ENCODE measurements at regions not wholly inside any gene's neighbourhood (a gene's known extent, or its start where the extent isn't known, plus 50 kb on each side); places are given as distances from the start of the nearest gene placed in this dataset.

DNA sequence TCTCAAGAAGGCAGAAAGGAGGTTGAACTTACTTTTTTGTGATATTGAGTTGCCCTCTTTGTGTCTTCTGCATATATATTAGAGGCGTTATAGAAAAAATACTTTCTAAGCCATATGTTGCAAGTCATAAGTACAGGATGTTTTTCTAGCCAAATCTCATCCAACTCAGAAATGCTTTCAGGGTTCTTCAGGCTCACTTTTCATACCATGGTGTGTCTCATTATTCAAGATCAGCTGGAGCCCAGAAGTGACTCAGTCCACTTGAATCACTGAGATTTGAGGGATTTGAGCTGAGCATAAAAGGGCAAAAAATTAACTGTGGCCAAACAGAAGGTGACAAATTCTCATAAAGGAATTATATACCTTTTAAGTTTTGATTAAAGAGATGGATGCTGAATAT, 157.3 kb downstream of the WNT5A start:
- Histone ChIP-seq H3K27me3 (ENCODE audit: control insufficient read depth, insufficient read depth, low read length) (no peaks in the 10 kb centered on the region), H3K27ac (ENCODE audit: low read length) (no peak overlapping the region), H3K9me3 (ENCODE audit: control insufficient read depth, low read depth, low read length) (no peaks in the 10 kb centered on the region), H3K4me1 (ENCODE audit: control insufficient read depth, insufficient read depth, low read length) (no peaks in the 10 kb centered on the region), H3K4me3 (ENCODE audit: low read length) (no peak overlapping the region), H3K36me3 (ENCODE audit: control insufficient read depth, insufficient read depth, low read length) (no peaks in the 10 kb centered on the region)
- DNase-seq = no peak
- 60% methylated on average over 1 of the region's 1 CpG for WGBS (ENCODE audit: insufficient coverage, low lambda C conversion rate)

DNA sequence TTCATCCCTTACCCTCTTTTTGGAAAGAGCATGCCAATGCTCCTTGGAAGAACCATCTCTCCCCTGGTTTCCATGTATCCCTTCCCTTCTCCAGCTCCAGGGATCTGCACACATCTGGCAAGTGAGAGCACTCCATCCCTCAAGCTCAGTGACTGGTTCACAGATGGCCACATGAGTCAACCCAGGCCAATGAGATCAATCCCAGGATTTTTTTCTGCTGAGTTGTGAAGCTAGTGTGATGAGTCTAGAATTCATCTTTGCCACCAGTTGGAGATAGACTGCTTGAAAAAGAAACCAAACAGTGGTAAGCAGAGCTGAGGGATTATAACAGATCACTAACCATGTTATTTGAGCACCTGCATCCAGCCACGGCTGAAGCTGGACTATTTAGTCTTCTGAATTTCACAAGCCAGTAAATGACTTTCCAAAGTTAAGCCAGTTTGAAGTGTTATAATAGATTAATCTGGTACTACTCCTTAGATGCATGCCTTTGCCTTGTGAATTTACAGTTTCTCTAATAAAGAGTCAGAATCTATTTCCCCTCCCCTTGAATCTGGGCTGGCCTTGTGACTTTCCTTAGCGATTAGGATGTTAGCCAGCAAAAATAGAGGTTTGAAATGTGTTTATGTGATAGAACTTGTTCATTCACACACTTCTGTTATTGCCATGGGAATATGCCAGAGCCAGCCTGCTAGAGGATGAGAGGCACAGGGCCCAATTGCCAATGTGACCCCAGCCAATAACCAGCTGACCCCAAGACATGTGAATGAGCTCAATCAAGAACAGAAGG, 159.8 kb downstream of the WNT5A start:
- H3K4me1 ChIP-seq (ENCODE audit: control insufficient read depth, insufficient read depth, low read length) = no peaks in the 10 kb centered on the region
- no peak overlapping the region for H3K4me3 ChIP-seq (ENCODE audit: low read length)
- DNase-seq = no peak
- no CpG with 5 or more reads among the region's 2 CpGs for WGBS (ENCODE audit: insufficient coverage, low lambda C conversion rate)
- H3K36me3 ChIP-seq (ENCODE audit: control insufficient read depth, insufficient read depth, low read length) = no peaks in the 10 kb centered on the region
- H3K27me3 ChIP-seq (ENCODE audit: control insufficient read depth, insufficient read depth, low read length) = no peaks in the 10 kb centered on the region
- H3K27ac ChIP-seq (ENCODE audit: low read length) = no peak overlapping the region
- H3K9me3 ChIP-seq (ENCODE audit: control insufficient read depth, low read depth, low read length) = no peaks in the 10 kb centered on the region

DNA sequence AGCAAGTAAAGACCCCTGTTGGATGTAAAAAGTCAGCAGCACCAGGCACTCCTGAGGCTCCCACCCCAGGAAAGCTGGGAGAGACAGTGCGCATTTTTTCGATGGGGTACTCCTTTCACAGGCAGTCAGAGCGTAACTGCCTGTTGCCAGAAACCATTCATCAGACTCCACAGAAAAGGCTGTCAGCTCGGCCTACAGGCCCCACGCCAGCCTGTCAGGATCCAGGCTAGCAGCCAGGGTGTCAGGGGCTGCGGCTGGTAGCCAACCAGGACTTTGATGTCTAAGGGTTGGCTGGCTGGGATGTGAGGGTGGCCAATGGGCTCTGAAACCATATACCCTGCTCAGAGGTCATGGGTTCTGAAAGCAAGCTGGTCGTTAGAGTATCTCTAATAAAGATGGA, 164.5 kb downstream of the WNT5A start:
- no peaks in the 10 kb centered on the region for H3K27me3 ChIP-seq (ENCODE audit: control insufficient read depth, insufficient read depth, low read length)
- no peaks in the 10 kb centered on the region for H3K4me1 ChIP-seq (ENCODE audit: control insufficient read depth, insufficient read depth, low read length)
- no peaks in the 10 kb centered on the region for H3K36me3 ChIP-seq (ENCODE audit: control insufficient read depth, insufficient read depth, low read length)
- WGBS (ENCODE audit: insufficient coverage, low lambda C conversion rate) = 50% methylated on average over 1 of the region's 7 CpGs
- H3K27ac ChIP-seq (ENCODE audit: low read length) = no peak overlapping the region
- no peaks in the 10 kb centered on the region for H3K9me3 ChIP-seq (ENCODE audit: control insufficient read depth, low read depth, low read length)
- DNase-seq = no peak
- H3K4me3 ChIP-seq (ENCODE audit: low read length) = no peak overlapping the region

DNA sequence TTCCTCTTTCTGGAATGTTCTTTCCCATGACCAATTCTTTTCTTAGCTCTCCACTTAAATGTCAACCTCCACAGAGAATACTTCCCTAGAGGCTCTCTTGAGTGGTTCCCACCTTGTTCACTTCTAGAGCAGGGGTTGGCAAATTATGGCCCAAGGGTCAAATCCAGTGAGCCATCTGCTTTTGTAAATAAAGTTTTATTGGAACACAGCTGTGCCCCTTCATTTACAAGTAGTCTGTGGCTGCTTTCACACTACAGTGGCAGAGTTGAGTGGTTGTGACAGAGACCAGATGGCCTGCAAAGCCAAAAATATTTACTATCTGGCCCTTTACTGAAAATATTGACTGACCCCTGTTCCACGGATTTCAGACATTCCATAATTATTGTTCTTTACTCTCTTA, 166.2 kb downstream of the WNT5A start:
- DNase-seq = no peak
- Histone ChIP-seq H3K27me3 (ENCODE audit: control insufficient read depth, insufficient read depth, low read length) (no peaks in the 10 kb centered on the region), H3K4me3 (ENCODE audit: low read length) (no peak overlapping the region), H3K27ac (ENCODE audit: low read length) (no peak overlapping the region), H3K4me1 (ENCODE audit: control insufficient read depth, insufficient read depth, low read length) (no peaks in the 10 kb centered on the region), H3K36me3 (ENCODE audit: control insufficient read depth, insufficient read depth, low read length) (no peaks in the 10 kb centered on the region), H3K9me3 (ENCODE audit: control insufficient read depth, low read depth, low read length) (no peaks in the 10 kb centered on the region)
- no CpG with 5 or more reads among the region's 1 CpG for WGBS (ENCODE audit: insufficient coverage, low lambda C conversion rate)

DNA sequence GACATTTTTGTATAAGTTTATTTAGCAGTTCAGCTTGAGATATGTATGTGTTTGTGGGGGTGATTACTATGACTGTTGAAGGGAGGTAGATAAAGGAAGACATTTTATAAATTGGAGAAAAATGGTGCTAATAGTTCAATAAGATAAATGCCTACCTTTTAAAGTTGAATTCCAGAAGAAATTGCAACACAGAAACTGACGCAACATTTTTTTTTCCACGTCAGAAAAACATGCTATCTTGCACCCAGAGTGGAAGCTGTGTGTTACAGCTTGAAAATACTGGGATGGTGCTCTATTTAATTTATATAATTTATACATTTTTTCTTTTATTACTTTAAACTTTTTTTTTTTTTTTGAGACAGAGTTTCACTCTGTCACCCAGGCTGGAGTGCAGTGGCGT, 171.7 kb downstream of the WNT5A start:
- no CpG with 5 or more reads among the region's 3 CpGs for WGBS (ENCODE audit: insufficient coverage, low lambda C conversion rate)

DNA sequence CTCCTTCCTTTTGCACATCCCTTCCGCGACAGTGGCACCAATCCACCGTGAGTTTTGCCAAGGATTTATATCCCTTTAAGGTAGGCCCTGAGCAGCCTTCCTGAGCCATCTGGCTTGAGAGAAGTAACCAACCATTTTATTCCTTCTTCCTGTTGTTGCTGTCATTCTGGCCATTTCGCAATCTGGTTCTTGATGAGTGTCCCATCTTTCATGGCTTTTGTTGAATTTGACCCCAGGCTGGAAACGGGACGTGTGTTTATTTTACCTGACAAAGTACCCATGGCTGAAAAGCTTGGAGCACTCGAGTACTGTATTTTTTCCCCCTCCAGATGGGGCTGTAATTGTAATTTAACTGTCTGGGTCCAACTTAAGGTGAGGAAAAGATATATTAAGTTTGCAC, 173.4 kb downstream of the WNT5A start:
- DNase-seq = no peak
- Histone ChIP-seq H3K27me3 (ENCODE audit: control insufficient read depth, insufficient read depth, low read length) (no peaks in the 10 kb centered on the region), H3K4me3 (ENCODE audit: low read length) (no peak overlapping the region), H3K27ac (ENCODE audit: low read length) (no peak overlapping the region), H3K4me1 (ENCODE audit: control insufficient read depth, insufficient read depth, low read length) (no peaks in the 10 kb centered on the region), H3K9me3 (ENCODE audit: control insufficient read depth, low read depth, low read length) (no peaks in the 10 kb centered on the region), H3K36me3 (ENCODE audit: control insufficient read depth, insufficient read depth, low read length) (no peaks in the 10 kb centered on the region)
- 82% methylated on average over 4 of the region's 7 CpGs for WGBS (ENCODE audit: insufficient coverage, low lambda C conversion rate)

More for the DNA sequence above, 171.7 kb downstream of the WNT5A start:
- Histone ChIP-seq H3K9me3 (ENCODE audit: control insufficient read depth, low read depth, low read length) (no peaks in the 10 kb centered on the region), H3K4me3 (ENCODE audit: low read length) (no peak overlapping the region), H3K27ac (ENCODE audit: low read length) (no peak overlapping the region), H3K27me3 (ENCODE audit: control insufficient read depth, insufficient read depth, low read length) (no peaks in the 10 kb centered on the region), H3K4me1 (ENCODE audit: control insufficient read depth, insufficient read depth, low read length) (no peaks in the 10 kb centered on the region), H3K36me3 (ENCODE audit: control insufficient read depth, insufficient read depth, low read length) (no peaks in the 10 kb centered on the region)
- DNase-seq = no peak

DNA sequence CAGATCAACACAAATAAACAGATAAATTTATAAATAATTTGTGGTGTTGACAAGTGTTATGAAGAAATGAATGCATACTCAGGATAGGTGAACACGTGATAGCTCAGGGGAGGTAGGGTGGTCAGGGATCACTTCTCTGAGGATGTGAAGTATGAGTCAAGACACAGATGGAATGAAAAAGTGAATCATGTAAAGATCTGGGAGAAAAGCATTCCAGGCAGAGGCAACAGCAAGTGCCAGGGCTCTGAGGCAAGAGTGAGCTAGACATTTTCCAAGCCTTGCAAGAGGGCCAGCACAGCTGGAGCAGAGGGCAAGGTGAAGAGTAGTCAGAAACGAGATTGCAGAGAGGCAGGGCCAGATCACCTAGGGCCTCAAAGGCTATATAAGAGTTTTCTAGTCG, 177.8 kb downstream of the WNT5A start:
- WGBS (ENCODE audit: insufficient coverage, low lambda C conversion rate) = 84% methylated on average over 3 of the region's 3 CpGs
- DNase-seq = no peak
- H3K9me3 ChIP-seq (ENCODE audit: control insufficient read depth, low read depth, low read length) = no peaks in the 10 kb centered on the region
- H3K4me3 ChIP-seq (ENCODE audit: low read length) = no peak overlapping the region
- no peaks in the 10 kb centered on the region for H3K4me1 ChIP-seq (ENCODE audit: control insufficient read depth, insufficient read depth, low read length)
- peaks cover 3% of the 10 kb centered on the region for H3K27me3 ChIP-seq (ENCODE audit: control insufficient read depth, insufficient read depth, low read length)
- no peak overlapping the region for H3K27ac ChIP-seq (ENCODE audit: low read length)
- H3K36me3 ChIP-seq (ENCODE audit: control insufficient read depth, insufficient read depth, low read length) = no peaks in the 10 kb centered on the region

DNA sequence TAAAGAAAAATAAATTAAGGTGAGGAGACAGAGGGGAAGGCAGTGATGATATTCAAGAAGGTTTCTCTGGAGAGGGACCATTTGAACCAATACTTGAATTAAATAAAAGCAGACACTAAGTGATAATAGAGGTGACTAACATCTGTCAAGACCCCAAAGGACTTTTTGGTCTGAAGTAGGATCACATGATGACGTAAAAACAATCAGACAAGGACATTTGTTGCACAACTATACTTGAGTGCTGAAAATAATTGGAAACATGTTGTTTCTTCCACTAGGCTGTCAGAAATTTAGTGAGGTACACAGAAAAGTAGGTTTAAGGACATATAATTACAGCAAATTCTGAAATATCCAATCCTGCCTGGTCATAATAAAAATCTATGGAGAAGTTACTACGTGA, 179.5 kb downstream of the WNT5A start:
- Histone ChIP-seq H3K9me3 (ENCODE audit: control insufficient read depth, low read depth, low read length) (no peaks in the 10 kb centered on the region), H3K36me3 (ENCODE audit: control insufficient read depth, insufficient read depth, low read length) (no peaks in the 10 kb centered on the region), H3K27ac (ENCODE audit: low read length) (no peak overlapping the region), H3K4me1 (ENCODE audit: control insufficient read depth, insufficient read depth, low read length) (no peaks in the 10 kb centered on the region), H3K27me3 (ENCODE audit: control insufficient read depth, insufficient read depth, low read length) (peaks cover 3% of the 10 kb centered on the region), H3K4me3 (ENCODE audit: low read length) (no peak overlapping the region)
- WGBS (ENCODE audit: insufficient coverage, low lambda C conversion rate) = 86% methylated on average over 1 of the region's 2 CpGs
- DNase-seq = no peak

DNA sequence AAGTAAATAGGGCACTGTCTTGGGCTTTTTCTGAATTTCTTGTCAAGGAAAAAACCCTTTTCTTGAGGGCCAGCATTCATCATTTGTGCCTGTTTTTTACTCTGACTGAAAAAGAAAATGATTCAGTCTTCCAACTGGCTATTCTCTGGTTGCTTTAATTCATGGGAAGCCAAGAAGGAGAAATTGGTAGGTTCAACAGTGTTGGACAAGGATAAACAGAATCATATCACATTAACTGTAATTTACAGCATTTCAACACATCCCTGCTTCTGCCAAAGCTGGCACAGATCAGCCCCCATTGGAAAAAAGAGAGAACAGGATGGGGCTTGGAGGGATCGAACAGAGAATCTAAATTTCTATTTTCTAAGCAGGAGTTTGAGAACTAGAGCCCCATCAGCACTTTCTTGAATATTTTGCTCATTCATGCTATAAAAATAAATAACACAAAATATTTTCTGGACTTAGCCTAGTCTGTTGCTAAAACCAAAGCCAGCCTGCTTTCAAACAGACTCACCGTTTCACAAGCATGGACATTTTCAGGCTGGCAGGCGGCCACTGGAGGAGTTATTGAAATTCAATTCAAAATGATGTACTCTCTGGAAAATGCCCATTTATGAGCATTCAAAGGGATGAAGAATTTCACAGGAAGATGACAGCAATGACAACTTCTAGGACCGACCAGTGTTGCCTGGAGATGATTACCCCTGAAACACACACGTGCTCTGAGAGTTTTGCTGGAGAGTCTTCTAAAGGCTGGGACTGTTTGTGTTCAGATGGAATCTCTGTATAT, 181.2 kb downstream of the WNT5A start:
- 65% methylated on average over 2 of the region's 5 CpGs for WGBS (ENCODE audit: insufficient coverage, low lambda C conversion rate)
- no peaks in the 10 kb centered on the region for H3K4me1 ChIP-seq (ENCODE audit: control insufficient read depth, insufficient read depth, low read length)
- no peak for DNase-seq
- H3K36me3 ChIP-seq (ENCODE audit: control insufficient read depth, insufficient read depth, low read length) = no peaks in the 10 kb centered on the region
- H3K27me3 ChIP-seq (ENCODE audit: control insufficient read depth, insufficient read depth, low read length) = peaks cover 3% of the 10 kb centered on the region
- no peaks in the 10 kb centered on the region for H3K9me3 ChIP-seq (ENCODE audit: control insufficient read depth, low read depth, low read length)
- no peak overlapping the region for H3K27ac ChIP-seq (ENCODE audit: low read length)
- H3K4me3 ChIP-seq (ENCODE audit: low read length) = no peak overlapping the region

DNA sequence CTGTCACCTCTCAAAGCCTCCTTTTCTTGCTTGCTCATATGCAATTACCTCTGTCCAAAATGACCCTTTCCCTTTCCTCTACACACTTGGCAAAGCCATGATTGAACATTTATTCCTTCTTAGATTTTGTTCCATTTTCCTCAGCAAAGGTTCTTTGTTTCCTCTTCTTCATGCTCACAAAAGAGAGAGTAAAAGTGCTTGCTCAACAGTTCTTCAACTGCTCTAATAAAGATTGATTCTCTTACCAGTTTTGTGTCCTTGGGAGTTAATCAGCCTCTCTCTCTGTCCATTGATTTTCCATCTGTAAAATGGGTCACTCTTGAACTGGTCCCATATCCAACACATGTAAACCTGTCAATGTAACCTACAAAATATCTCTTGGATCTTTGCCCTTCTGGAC, 186.4 kb downstream of the WNT5A start:
- Histone ChIP-seq H3K4me1 (ENCODE audit: control insufficient read depth, insufficient read depth, low read length) (no peaks in the 10 kb centered on the region), H3K36me3 (ENCODE audit: control insufficient read depth, insufficient read depth, low read length) (no peaks in the 10 kb centered on the region), H3K27me3 (ENCODE audit: control insufficient read depth, insufficient read depth, low read length) (peaks cover 2% of the 10 kb centered on the region), H3K4me3 (ENCODE audit: low read length) (no peak overlapping the region), H3K27ac (ENCODE audit: low read length) (no peak overlapping the region), H3K9me3 (ENCODE audit: control insufficient read depth, low read depth, low read length) (no peaks in the 10 kb centered on the region)
- DNase-seq = no peak

DNA sequence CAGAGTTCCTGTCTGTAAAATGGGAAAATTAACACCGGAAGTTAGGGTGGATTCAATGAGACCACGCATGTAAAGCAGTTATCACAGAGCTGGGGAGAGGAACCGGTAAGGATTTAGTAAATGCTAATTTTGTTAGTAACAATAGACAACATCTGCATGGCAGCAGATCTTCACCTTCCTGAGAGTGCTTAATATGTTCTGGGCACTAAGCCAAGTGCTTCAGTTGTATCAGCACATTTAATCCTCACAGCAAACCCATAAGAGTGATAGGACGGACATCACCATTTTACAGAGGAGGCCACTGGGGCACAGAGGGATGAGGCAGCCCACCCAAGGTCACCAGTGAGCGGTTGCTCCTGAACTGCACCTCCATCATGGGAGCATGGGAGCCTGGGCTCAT, 189.4 kb downstream of the WNT5A start:
- H3K4me3 ChIP-seq (ENCODE audit: low read length) = no peak overlapping the region
- no peaks in the 10 kb centered on the region for H3K9me3 ChIP-seq (ENCODE audit: control insufficient read depth, low read depth, low read length)
- DNase-seq = no peak
- H3K27ac ChIP-seq (ENCODE audit: low read length) = no peak overlapping the region
- no CpG with 5 or more reads among the region's 5 CpGs for WGBS (ENCODE audit: insufficient coverage, low lambda C conversion rate)
- H3K4me1 ChIP-seq (ENCODE audit: control insufficient read depth, insufficient read depth, low read length) = no peaks in the 10 kb centered on the region
- H3K27me3 ChIP-seq (ENCODE audit: control insufficient read depth, insufficient read depth, low read length) = no peaks in the 10 kb centered on the region
- H3K36me3 ChIP-seq (ENCODE audit: control insufficient read depth, insufficient read depth, low read length) = no peaks in the 10 kb centered on the region
